ENCODE measurements at regions not wholly inside any gene's neighbourhood (a gene's known extent, or its start where the extent isn't known, plus 50 kb on each side); places are given as distances from the start of the nearest gene placed in this dataset.
"Not testable (repeated sequence)": the region's sequence is repeated elsewhere in the genome, so short reads cannot be mapped to it uniquely, and the experiment has no call there.

DNA sequence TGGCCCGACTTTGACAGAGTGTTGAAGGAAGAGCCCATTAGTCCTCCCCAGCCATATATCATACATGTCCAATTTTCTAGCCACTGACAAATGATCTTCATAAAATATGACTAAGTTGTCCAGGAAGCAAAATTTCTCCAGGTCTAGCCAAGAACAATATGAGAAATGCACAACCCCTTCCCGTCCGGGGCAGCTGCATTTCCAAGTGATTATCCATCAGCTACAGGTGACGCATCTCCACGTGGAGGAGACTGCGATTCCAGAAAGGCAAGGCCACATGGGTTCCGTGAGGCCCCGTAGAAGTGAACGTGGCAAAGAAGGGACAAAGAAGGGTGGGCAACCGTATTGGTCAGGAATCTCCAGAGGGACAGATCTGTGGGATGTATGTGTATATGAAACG, 118.6 kb downstream of the ATP6V0E2 start:
- not testable (repeated sequence) for TF ChIP-seq POLR2A (IDR thresholded peaks at IDR 0.05)
- TF ChIP-seq, protein P1, sequence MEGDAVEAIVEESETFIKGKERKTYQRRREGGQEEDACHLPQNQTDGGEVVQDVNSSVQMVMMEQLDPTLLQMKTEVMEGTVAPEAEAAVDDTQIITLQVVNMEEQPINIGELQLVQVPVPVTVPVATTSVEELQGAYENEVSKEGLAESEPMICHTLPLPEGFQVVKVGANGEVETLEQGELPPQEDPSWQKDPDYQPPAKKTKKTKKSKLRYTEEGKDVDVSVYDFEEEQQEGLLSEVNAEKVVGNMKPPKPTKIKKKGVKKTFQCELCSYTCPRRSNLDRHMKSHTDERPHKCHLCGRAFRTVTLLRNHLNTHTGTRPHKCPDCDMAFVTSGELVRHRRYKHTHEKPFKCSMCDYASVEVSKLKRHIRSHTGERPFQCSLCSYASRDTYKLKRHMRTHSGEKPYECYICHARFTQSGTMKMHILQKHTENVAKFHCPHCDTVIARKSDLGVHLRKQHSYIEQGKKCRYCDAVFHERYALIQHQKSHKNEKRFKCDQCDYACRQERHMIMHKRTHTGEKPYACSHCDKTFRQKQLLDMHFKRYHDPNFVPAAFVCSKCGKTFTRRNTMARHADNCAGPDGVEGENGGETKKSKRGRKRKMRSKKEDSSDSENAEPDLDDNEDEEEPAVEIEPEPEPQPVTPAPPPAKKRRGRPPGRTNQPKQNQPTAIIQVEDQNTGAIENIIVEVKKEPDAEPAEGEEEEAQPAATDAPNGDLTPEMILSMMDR (IDR thresholded peaks at IDR 0.05), result not testable (repeated sequence)

All from Peyer's patch (tissue), 4 donors.